ENCODE measurements at regions not wholly inside any gene's neighbourhood (a gene's known extent, or its start where the extent isn't known, plus 50 kb on each side); places are given as distances from the start of the nearest gene placed in this dataset.
A peak's percentile ranks its signal among the peaks of the same experiment; 100 is the strongest.

DNA sequence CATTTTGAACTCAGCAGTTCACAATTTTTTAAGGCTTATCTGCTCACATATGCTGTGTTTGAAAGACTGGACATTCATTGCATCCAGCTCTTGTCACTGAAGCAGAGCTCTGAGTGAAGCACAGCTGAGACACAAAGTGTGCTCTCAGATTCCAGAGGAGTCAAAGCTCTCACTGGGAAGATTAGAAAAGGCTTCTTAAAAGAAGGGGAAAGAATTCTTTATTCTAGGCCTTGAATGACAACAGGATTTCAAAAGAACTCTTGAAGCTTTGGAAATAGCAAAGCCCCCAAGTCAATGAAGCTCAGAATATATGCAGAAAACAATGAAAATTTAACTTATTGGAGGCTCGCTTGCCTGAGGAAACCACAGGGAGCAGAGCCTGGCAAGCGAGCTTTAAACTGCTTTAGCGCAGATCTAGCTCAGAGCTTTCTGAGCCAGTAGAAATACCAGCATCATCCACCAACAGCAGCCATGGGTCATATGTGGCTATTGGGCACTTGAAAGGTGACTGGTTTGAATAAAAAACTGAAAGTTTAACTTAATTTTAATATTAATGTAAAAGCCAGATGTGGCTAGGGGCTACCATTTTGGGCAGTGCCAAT, 369.7 kb downstream of the OSR1 start:
- H3F3A ChIP-seq (ENCODE audit: insufficient read depth): peaks cover 36% of the 10 kb centered on the region
- TF ChIP-seq EZH2phosphoT487 (IDR thresholded peaks at IDR 0.05; ENCODE audit: insufficient read depth, low read depth) (no peak), EZH2 (IDR thresholded peaks at IDR 0.05; ENCODE audit: insufficient read depth, poor library complexity, severe bottlenecking) (no peak)
- peak overlapping the region; percentile 59 for H3K4me2 ChIP-seq (ENCODE audit: unreplicated experiment)
- in situ Hi-C loops (cut with MboI): no loop called here
- no peak overlapping the region for H3K4me3 ChIP-seq
- no peaks in the 10 kb centered on the region for H3K36me3 ChIP-seq (ENCODE audit: low read depth)
- H3K9me2 ChIP-seq (ENCODE audit: insufficient read depth): no peaks in the 10 kb centered on the region; the same call in 1 of the 2 replicates
- no peaks in the 10 kb centered on the region for H3K79me2 ChIP-seq (ENCODE audit: insufficient read depth)
- H3K9me3 ChIP-seq (ENCODE audit: low read depth): no peaks in the 10 kb centered on the region
- H3K9ac ChIP-seq: no peak overlapping the region
- 100% methylated on average over 3 of the region's 3 CpGs for WGBS, 2 experiments (ENCODE audit: low coverage in 1 of 2, low lambda C conversion rate in 2 of 2, missing lambda C conversion rate in 2 of 2)
- 0 out of 2 replicates have a peak overlapping the region, but pooled peaks have one; percentile 1 for H2AFZ ChIP-seq
- no peaks in the 10 kb centered on the region for H3K27me3 ChIP-seq (replicated peaks; ENCODE audit: insufficient read depth)
- no peak overlapping the region for H3K27ac ChIP-seq
- H4K20me1 ChIP-seq (ENCODE audit: insufficient read depth): no peaks in the 10 kb centered on the region
- H3K4me1 ChIP-seq (ENCODE audit: insufficient read depth): peaks cover 59% of the 10 kb centered on the region
- peak; percentile 14 for DNase-seq

DNA sequence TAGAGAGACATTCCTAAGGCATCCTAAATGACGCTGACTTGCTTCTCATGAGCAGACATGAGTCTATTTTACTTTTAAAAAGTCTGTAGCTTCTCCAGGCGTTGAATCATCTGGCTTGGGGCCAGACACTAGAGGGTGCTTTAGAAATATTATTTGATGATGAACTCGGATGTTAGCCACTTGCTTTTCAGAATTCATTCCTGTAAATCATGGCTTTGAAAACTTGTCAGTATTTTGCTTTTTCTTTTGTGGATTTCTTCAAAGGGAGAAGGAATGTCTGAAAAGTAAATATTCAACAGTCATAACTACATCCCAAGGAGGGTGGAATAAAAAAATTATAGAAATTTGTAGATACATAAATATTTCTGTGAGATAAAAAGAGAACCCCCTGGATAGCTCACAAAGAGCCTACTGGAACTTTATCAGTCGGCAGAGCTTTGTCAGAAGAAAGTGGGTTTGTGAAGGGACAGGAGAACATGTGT, 370.8 kb downstream of the OSR1 start:
- H3K27ac ChIP-seq: peak overlapping the region; percentile 33
- no peak for TF ChIP-seq EZH2 (IDR thresholded peaks at IDR 0.05; ENCODE audit: insufficient read depth, poor library complexity, severe bottlenecking)
- no peak for TF ChIP-seq EZH2phosphoT487 (IDR thresholded peaks at IDR 0.05; ENCODE audit: insufficient read depth, low read depth)
- H3K4me3 ChIP-seq: peak overlapping the region; percentile 26; the same call in 1 of the 2 replicates
- H3K36me3 ChIP-seq (ENCODE audit: low read depth): no peaks in the 10 kb centered on the region
- no peaks in the 10 kb centered on the region for H4K20me1 ChIP-seq (ENCODE audit: insufficient read depth)
- H3K27me3 ChIP-seq (replicated peaks; ENCODE audit: insufficient read depth): no peaks in the 10 kb centered on the region
- peak overlapping the region; percentile 59 for H3K4me2 ChIP-seq (ENCODE audit: unreplicated experiment)
- H3K9ac ChIP-seq: 0 out of 2 replicates have a peak overlapping the region, but pooled peaks have one; percentile 11
- peaks cover 36% of the 10 kb centered on the region for H3F3A ChIP-seq (ENCODE audit: insufficient read depth)
- no peaks in the 10 kb centered on the region for H3K79me2 ChIP-seq (ENCODE audit: insufficient read depth)
- WGBS, 2 experiments (ENCODE audit: low coverage in 1 of 2, low lambda C conversion rate in 2 of 2, missing lambda C conversion rate in 2 of 2): 1 to 2% methylated on average over 4 of the region's 4 CpGs
- H3K9me2 ChIP-seq (ENCODE audit: insufficient read depth): no peaks in the 10 kb centered on the region; the same call in 1 of the 2 replicates
- H2AFZ ChIP-seq: peak overlapping the region; percentile 23; the same call in 1 of the 2 replicates
- in situ Hi-C loops (cut with MboI): no loop called here
- DNase-seq: peak; percentile 95
- H3K9me3 ChIP-seq (ENCODE audit: low read depth): no peaks in the 10 kb centered on the region
- peaks cover 54% of the 10 kb centered on the region for H3K4me1 ChIP-seq (ENCODE audit: insufficient read depth)

DNA sequence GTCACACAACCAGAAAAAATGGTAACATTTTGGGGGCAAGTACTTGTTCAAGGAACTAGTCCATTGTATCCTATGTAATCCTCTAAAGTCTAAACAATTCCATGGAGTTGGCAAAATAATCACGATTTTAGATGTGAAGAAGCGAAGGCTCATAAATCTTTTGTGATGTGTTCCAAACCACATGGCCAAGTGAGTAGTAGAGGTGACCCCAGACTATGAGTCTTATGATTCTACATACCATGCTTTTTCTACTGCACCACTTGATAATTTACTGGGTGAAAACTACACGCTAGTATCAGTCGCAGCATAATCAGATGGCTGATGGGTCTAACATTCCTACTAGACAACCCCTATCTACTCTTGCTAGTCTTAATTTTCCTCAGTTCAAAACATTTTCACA, 371.4 kb downstream of the OSR1 start:
- no peaks in the 10 kb centered on the region for H3K9me3 ChIP-seq (ENCODE audit: low read depth)
- no peaks in the 10 kb centered on the region for H3K27me3 ChIP-seq (replicated peaks; ENCODE audit: insufficient read depth)
- no peak overlapping the region for H3K4me3 ChIP-seq
- H3F3A ChIP-seq (ENCODE audit: insufficient read depth): peaks cover 34% of the 10 kb centered on the region
- peak; percentile 6 for DNase-seq
- no peaks in the 10 kb centered on the region for H3K36me3 ChIP-seq (ENCODE audit: low read depth)
- no peak for TF ChIP-seq EZH2 (IDR thresholded peaks at IDR 0.05; ENCODE audit: insufficient read depth, poor library complexity, severe bottlenecking)
- TF ChIP-seq EZH2phosphoT487 (IDR thresholded peaks at IDR 0.05; ENCODE audit: insufficient read depth, low read depth): no peak
- WGBS, 2 experiments (ENCODE audit: low coverage in 1 of 2, low lambda C conversion rate in 2 of 2, missing lambda C conversion rate in 2 of 2): 93 to 94% methylated on average over 4 of the region's 4 CpGs
- in situ Hi-C loops (cut with MboI): no loop called here
- no peaks in the 10 kb centered on the region for H3K79me2 ChIP-seq (ENCODE audit: insufficient read depth)
- H4K20me1 ChIP-seq (ENCODE audit: insufficient read depth): no peaks in the 10 kb centered on the region
- H2AFZ ChIP-seq: no peak overlapping the region
- no peaks in the 10 kb centered on the region; the same call in 1 of the 2 replicates for H3K9me2 ChIP-seq (ENCODE audit: insufficient read depth)
- H3K27ac ChIP-seq: peak overlapping the region; percentile 45
- peaks cover 52% of the 10 kb centered on the region for H3K4me1 ChIP-seq (ENCODE audit: insufficient read depth)
- peak overlapping the region; percentile 34 for H3K4me2 ChIP-seq (ENCODE audit: unreplicated experiment)
- no peak overlapping the region for H3K9ac ChIP-seq

DNA sequence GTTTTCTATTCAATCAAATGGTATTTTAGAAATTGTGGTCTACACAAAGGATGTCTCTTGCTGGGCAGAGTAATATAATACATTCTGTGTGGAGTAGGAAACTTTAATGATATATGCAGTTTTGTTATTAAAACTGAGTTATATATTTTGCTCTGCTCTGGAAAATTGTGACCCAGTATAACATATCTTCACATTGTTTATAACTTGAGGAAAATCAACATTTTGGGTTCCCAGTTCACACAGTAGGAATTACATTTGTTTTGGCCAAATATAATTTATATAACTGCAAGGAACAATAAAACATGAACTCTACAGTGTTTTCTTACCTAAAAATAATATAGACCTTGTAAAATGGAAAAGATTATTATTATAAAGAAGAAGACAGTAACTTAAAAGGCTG, 372.4 kb downstream of the OSR1 start:
- Histone ChIP-seq H3K27me3 (replicated peaks; ENCODE audit: insufficient read depth) (no peaks in the 10 kb centered on the region), H2AFZ (no peak overlapping the region), H3K27ac (no peak overlapping the region), H3K9me3 (ENCODE audit: low read depth) (no peaks in the 10 kb centered on the region), H4K20me1 (ENCODE audit: insufficient read depth) (no peaks in the 10 kb centered on the region), H3F3A (ENCODE audit: insufficient read depth) (peaks cover 25% of the 10 kb centered on the region), H3K4me1 (ENCODE audit: insufficient read depth) (peaks cover 48% of the 10 kb centered on the region), H3K4me3 (no peak overlapping the region), H3K79me2 (ENCODE audit: insufficient read depth) (no peaks in the 10 kb centered on the region), H3K4me2 (ENCODE audit: unreplicated experiment) (no peak overlapping the region), H3K36me3 (ENCODE audit: low read depth) (no peaks in the 10 kb centered on the region), H3K9ac (no peak overlapping the region), H3K9me2 (ENCODE audit: insufficient read depth) (no peaks in the 10 kb centered on the region; the same call in 1 of the 2 replicates)
- TF ChIP-seq EZH2phosphoT487 (IDR thresholded peaks at IDR 0.05; ENCODE audit: insufficient read depth, low read depth): no peak
- no peak for TF ChIP-seq EZH2 (IDR thresholded peaks at IDR 0.05; ENCODE audit: insufficient read depth, poor library complexity, severe bottlenecking)
- no peak for DNase-seq
- in situ Hi-C loops (cut with MboI): no loop called here
